ENCODE measurements at regions not wholly inside any gene's neighbourhood (a gene's known extent, or its start where the extent isn't known, plus 50 kb on each side); places are given as distances from the start of the nearest gene placed in this dataset.

DNA sequence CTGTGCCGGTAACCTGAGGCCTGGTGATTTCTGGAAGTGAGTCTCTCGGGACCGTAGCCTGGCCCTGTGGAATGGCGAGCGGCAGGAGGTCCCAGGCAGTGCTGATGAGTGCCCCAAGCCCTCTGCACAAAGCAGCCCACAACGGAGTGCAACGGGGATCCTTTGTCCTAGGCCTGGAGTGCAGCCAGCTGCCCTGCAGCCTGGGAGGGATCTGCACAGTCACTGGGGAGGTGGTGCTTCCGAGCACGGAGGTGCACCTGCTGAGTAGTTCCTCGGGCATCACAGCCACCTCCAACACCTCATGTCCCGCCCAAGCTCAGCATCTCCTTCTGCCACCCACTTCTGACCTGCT, 162.8 kb upstream of the ZMIZ1 start:
- no peak for DNase-seq
- TF ChIP-seq, protein P1, sequence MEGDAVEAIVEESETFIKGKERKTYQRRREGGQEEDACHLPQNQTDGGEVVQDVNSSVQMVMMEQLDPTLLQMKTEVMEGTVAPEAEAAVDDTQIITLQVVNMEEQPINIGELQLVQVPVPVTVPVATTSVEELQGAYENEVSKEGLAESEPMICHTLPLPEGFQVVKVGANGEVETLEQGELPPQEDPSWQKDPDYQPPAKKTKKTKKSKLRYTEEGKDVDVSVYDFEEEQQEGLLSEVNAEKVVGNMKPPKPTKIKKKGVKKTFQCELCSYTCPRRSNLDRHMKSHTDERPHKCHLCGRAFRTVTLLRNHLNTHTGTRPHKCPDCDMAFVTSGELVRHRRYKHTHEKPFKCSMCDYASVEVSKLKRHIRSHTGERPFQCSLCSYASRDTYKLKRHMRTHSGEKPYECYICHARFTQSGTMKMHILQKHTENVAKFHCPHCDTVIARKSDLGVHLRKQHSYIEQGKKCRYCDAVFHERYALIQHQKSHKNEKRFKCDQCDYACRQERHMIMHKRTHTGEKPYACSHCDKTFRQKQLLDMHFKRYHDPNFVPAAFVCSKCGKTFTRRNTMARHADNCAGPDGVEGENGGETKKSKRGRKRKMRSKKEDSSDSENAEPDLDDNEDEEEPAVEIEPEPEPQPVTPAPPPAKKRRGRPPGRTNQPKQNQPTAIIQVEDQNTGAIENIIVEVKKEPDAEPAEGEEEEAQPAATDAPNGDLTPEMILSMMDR (IDR thresholded peaks at IDR 0.05 in 4 of 5, conservative IDR thresholded peaks at IDR 0.05 in 1 of 5) = no peak
- TF ChIP-seq POLR2A (IDR thresholded peaks at IDR 0.05) = no peak
- no peak for ATAC-seq
- H3K4me1 ChIP-seq = no peaks in the 10 kb centered on the region
- in situ Hi-C loops (cut with MboI; ENCODE audit: low sequenced_read_pairs in 4 of 4) = no loop called here
- H3K36me3 ChIP-seq = no peaks in the 10 kb centered on the region
- no peak overlapping the region for H3K27ac ChIP-seq
- intact Hi-C loops (cut with DNase I; ENCODE audit: low total_unique reads) = no loop called here
- H3K27me3 ChIP-seq = no peaks in the 10 kb centered on the region
- H3K9me3 ChIP-seq = no peaks in the 10 kb centered on the region
- H3K4me3 ChIP-seq = no peak overlapping the region

DNA sequence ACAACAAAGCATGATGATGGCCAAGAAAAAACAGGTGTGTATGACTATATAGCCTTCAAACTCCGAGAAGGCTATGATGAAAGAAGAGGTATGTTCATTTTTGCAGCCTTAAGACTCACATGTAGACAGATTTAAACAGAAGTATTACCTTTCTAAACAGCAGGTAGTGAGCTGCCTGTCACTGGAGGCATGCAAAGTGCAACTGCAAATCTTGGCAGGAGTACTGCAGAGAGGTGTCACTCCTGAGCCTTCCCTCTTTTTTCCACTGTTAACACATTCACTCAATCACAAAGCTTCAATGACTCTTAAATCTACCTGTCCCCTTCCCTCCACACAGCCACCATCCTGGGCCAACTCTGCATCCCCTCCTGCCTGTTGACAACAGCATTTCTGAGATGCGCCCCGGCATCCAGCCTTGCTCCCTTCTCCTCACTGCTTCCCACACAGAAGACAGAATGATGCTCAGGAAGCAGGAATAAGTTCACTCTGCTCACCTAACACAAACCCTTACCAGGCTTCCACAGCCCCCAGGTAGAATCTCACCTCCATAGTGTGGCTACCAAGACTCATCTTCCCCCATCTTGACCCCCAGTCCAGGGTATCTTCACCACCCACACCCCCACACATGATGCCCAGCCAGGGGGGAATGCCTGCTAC, 161.9 kb upstream of the ZMIZ1 start:
- TF ChIP-seq, protein P1 (IDR thresholded peaks at IDR 0.05 in 4 of 5, conservative IDR thresholded peaks at IDR 0.05 in 1 of 5) = no peak
- TF ChIP-seq POLR2A (IDR thresholded peaks at IDR 0.05) = no peak
- H3K4me1 ChIP-seq = peaks cover 0 to 6% of the 10 kb centered on the region in 2 donors
- no peaks in the 10 kb centered on the region for H3K9me3 ChIP-seq
- in situ Hi-C loops (cut with MboI; ENCODE audit: low sequenced_read_pairs in 4 of 4) (no loop called here), intact Hi-C loops (cut with DNase I; ENCODE audit: low total_unique reads) (no loop called here)
- DNase-seq (no peak), ATAC-seq (no peak)
- no peaks in the 10 kb centered on the region for H3K27me3 ChIP-seq
- H3K36me3 ChIP-seq = no peaks in the 10 kb centered on the region
- H3K4me3 ChIP-seq = no peak overlapping the region
- H3K27ac ChIP-seq = no peak overlapping the region

DNA sequence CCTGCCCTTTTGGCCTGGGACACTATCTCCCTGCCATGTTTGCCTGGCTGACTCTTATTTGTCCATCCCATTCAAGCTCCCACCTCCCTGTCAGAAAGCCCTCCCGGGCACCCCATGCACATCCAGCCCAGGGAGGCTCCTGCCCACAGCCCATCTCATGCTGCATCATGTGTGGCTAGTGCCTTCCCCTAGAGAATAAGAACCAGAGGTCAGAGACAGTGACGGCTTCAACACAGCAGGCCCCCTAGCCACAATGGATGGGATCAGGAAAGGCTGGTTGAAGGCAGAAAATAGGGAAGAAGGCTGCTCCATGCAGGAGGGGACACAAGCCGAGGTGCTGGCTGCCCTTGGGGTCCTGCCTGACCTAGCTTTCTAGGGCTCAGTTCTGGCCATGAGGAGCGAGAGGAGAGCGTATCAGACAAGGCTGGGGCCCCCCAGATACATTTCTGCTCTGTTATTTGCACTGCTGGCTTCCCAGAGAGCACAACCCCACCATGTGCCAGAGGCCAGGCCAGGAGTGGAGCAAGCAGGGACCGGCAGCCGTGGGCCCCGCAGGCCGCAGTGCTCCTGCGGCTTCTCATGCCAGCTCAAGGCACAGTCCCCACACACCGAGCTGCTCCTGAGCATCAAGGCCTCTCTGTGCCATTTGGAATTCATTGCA, 161.1 kb upstream of the ZMIZ1 start:
- H3K4me1 ChIP-seq = peaks cover 0 to 7% of the 10 kb centered on the region in 2 donors
- no peak overlapping the region for H3K4me3 ChIP-seq
- intact Hi-C loops (cut with DNase I; ENCODE audit: low total_unique reads) = no loop called here
- H3K27me3 ChIP-seq = no peaks in the 10 kb centered on the region
- in situ Hi-C loops (cut with MboI; ENCODE audit: low sequenced_read_pairs in 4 of 4) = no loop called here
- DNase-seq (no peak), ATAC-seq (no peak)
- TF ChIP-seq, protein P1 (IDR thresholded peaks at IDR 0.05 in 4 of 5, conservative IDR thresholded peaks at IDR 0.05 in 1 of 5) = no peak
- TF ChIP-seq POLR2A (IDR thresholded peaks at IDR 0.05) = no peak
- no peaks in the 10 kb centered on the region for H3K36me3 ChIP-seq
- no peaks in the 10 kb centered on the region for H3K9me3 ChIP-seq
- no peak overlapping the region for H3K27ac ChIP-seq

DNA sequence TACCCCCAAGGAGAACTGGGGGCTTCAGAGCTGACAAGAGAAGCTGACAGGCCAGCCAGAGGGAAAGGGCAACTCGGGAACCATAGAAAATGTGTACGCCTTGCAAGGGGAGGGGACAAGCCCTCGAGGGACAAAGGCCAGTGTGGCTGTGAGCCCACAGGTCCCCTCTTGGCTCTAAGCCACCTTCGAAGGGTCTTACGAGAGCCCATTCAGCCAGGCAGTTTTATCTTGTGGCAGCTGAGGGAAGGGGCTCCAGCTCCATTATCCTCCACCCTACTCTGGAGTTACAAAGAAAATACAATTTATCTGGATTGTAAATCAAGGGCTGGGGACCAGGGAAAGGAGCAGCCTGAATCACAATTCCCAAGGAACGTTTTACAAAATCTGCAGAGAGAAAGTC, 159.5 kb upstream of the ZMIZ1 start:
- no peaks in the 10 kb centered on the region for H3K36me3 ChIP-seq
- in situ Hi-C loops (cut with MboI; ENCODE audit: low sequenced_read_pairs in 4 of 4) (no loop called here), intact Hi-C loops (cut with DNase I; ENCODE audit: low total_unique reads) (no loop called here)
- H3K4me1 ChIP-seq = peaks cover under 1 to 7% of the 10 kb centered on the region in 2 donors
- no peaks in the 10 kb centered on the region for H3K27me3 ChIP-seq
- DNase-seq (no peak), ATAC-seq (no peak)
- no peak overlapping the region for H3K27ac ChIP-seq
- H3K9me3 ChIP-seq = no peaks in the 10 kb centered on the region
- TF ChIP-seq, protein P1 (IDR thresholded peaks at IDR 0.05 in 4 of 5, conservative IDR thresholded peaks at IDR 0.05 in 1 of 5) = no peak
- no peak for TF ChIP-seq POLR2A (IDR thresholded peaks at IDR 0.05)
- no peak overlapping the region for H3K4me3 ChIP-seq

All from gastrocnemius medialis (tissue), 4 donors.